HEK293 (cell line): ENCODE measurements at regions not wholly inside any gene's neighbourhood (a gene's known extent, or its start where the extent isn't known, plus 50 kb on each side); places are given as distances from the start of the nearest gene placed in this dataset.

ENCODE experiments used
- HOXA7 ChIP-seq: sonication (generic); formaldehyde crosslinking; IDR thresholded peaks from 2 replicates; pipeline ENCODE4 v1.8.1; 2022; ENCODE audit warnings: missing genetic modification reagents, borderline replicate concordance
- ZNF239 ChIP-seq: fragments of 450-650 bp; formaldehyde crosslinking; IDR thresholded peaks from 2 replicates; pipeline ENCODE4 v1.5.1; 2016; ENCODE audit warnings: missing biosample characterization, missing genetic modification characterization
- ZNF324 ChIP-seq: fragments of 450-650 bp; formaldehyde crosslinking; IDR thresholded peaks from 2 replicates; pipeline ENCODE4 v1.5.1; 2016; ENCODE audit warnings: missing biosample characterization, missing genetic modification characterization
- ZNF558 ChIP-seq: fragments of 450-650 bp; formaldehyde crosslinking; IDR thresholded peaks from 2 replicates; pipeline ENCODE4 v1.5.1; 2016; ENCODE audit warnings: missing biosample characterization, missing genetic modification characterization
- TF ChIP-seq, protein P1 (sequence below): fragments of 450-650 bp; formaldehyde crosslinking; IDR thresholded peaks from 2 replicates; pipeline ENCODE4 v1.5.1; 2016; ENCODE audit warnings: missing biosample characterization, missing genetic modification characterization
- TF ChIP-seq, protein P2 (sequence below): sonication (generic); formaldehyde crosslinking; IDR thresholded peaks from 2 replicates; pipeline ENCODE4 v1.8.1; 2022; ENCODE audit warnings: mild to moderate bottlenecking, moderate library complexity, missing genetic modification reagents
- TF ChIP-seq, protein P3 (sequence below): fragments of 450-650 bp; formaldehyde crosslinking; IDR thresholded peaks from 2 replicates; pipeline ENCODE4 v1.5.1; 2016; ENCODE audit warnings: missing biosample characterization, missing genetic modification characterization

DNA sequence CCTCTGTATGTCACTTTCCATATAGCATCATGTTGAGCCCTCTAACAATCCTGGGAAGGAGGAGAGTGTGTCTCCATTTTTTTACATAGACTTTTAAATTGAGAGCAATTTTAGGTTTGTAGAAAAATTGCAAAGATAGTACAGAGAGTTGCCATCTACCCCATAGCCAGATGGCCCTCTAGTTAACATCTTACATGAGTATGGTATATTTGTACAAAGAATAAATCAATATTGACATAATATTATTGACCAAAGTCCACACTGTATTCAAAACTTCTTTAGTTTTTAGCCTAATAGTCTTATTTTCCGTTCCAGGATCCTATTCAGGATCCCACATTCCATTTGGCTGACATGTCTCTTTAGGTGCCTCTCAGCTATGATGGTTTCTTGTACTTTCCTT lies 274.6 kb upstream of the PLPP4 start:
- TF ChIP-seq ZNF239 (tag by site-specific recombination) (no peak), HOXA7 (CRISPR knock-in tag) (no peak), ZNF324 (tag by site-specific recombination) (no peak), ZNF558 (tag by site-specific recombination) (no peak)
- TF ChIP-seq, protein P1, sequence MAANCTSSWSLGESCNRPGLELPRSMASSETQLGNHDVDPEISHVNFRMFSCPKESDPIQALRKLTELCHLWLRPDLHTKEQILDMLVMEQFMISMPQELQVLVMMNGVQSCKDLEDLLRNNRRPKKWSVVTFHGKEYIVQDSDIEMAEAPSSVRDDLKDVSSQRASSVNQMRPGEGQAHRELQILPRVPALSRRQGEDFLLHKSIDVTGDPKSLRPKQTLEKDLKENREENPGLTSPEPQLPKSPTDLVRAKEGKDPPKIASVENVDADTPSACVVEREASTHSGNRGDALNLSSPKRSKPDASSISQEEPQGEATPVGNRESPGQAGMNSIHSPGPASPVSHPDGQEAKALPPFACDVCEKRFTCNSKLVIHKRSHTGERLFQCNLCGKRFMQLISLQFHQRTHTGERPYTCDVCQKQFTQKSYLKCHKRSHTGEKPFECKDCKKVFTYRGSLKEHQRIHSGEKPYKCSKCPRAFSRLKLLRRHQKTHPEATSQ (tag by site-specific recombination) = no peak
- TF ChIP-seq, protein P2, sequence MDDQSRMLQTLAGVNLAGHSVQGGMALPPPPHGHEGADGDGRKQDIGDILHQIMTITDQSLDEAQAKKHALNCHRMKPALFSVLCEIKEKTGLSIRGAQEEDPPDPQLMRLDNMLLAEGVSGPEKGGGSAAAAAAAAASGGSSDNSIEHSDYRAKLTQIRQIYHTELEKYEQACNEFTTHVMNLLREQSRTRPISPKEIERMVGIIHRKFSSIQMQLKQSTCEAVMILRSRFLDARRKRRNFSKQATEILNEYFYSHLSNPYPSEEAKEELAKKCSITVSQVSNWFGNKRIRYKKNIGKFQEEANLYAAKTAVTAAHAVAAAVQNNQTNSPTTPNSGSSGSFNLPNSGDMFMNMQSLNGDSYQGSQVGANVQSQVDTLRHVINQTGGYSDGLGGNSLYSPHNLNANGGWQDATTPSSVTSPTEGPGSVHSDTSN = no peak
- TF ChIP-seq, protein P3, sequence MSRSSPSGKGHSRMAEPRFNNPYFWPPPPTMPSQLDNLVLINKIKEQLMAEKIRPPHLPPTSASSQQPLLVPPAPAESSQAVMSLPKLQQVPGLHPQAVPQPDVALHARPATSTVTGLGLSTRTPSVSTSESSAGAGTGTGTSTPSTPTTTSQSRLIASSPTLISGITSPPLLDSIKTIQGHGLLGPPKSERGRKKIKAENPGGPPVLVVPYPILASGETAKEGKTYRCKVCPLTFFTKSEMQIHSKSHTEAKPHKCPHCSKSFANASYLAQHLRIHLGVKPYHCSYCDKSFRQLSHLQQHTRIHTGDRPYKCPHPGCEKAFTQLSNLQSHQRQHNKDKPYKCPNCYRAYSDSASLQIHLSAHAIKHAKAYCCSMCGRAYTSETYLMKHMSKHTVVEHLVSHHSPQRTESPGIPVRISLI = no peak
